H9 (cell line): ENCODE measurements at regions not wholly inside any gene's neighbourhood (a gene's known extent, or its start where the extent isn't known, plus 50 kb on each side); places are given as distances from the start of the nearest gene placed in this dataset.

Source experiments
- DNase-seq: peaks from one replicate; pipeline ENCODE4 v3.0.0-alpha.2; 2017
- H2AFZ ChIP-seq: one replicate; pipeline ENCODE4 v1.6.1; 2013; ENCODE audit warnings: mild to moderate bottlenecking, low read length, control low read depth, moderate library complexity
- H2AK5ac ChIP-seq: 2 replicates; pipeline ENCODE4 v1.6.1; 2013; ENCODE audit warnings: low read length, control low read depth, mixed read lengths; ENCODE audit not compliant: insufficient read length
- H2BK120ac ChIP-seq: one replicate; pipeline ENCODE4 v1.6.1; 2013; ENCODE audit warnings: low read depth, mild to moderate bottlenecking, low read length, control low read depth, inconsistent platforms; ENCODE audit not compliant: poor library complexity, severe bottlenecking
- H2BK12ac ChIP-seq: 2 replicates; pipeline ENCODE4 v1.6.1; 2013; ENCODE audit warnings: low read length, control low read depth, mixed read lengths, low read depth; ENCODE audit not compliant: insufficient read length
- H2BK15ac ChIP-seq: 2 replicates; pipeline ENCODE4 v1.6.1; 2013; ENCODE audit warnings: low read depth, low read length, control low read depth
- H2BK20ac ChIP-seq: one replicate; pipeline ENCODE4 v1.6.1; 2013; ENCODE audit warnings: low read depth, mild to moderate bottlenecking, low read length, control low read depth, inconsistent platforms; ENCODE audit not compliant: poor library complexity, severe bottlenecking
- H2BK5ac ChIP-seq: 2 replicates; pipeline ENCODE4 v1.6.1; 2013; ENCODE audit warnings: low read length, control low read depth, mixed read lengths; ENCODE audit not compliant: insufficient read length
- H3K14ac ChIP-seq: 2 replicates; pipeline ENCODE4 v1.6.1; 2013; ENCODE audit warnings: low read length, control low read depth; ENCODE audit not compliant: insufficient read depth
- H3K18ac ChIP-seq: 2 replicates; pipeline ENCODE4 v1.6.1; 2013; ENCODE audit warnings: low read depth, mild to moderate bottlenecking, mixed read lengths, low read length, control low read depth; ENCODE audit not compliant: insufficient read length
- H3K23ac ChIP-seq: 2 replicates; pipeline ENCODE4 v1.6.1; 2013; ENCODE audit warnings: low read length, control low read depth, mixed read lengths, low read depth; ENCODE audit not compliant: insufficient read length
- H3K23me2 ChIP-seq: 2 replicates; pipeline ENCODE4 v1.6.1; 2013; ENCODE audit warnings: low read depth, mild to moderate bottlenecking, mixed read lengths, low read length, control low read depth; ENCODE audit not compliant: insufficient read length, poor library complexity, severe bottlenecking
- H3K27ac ChIP-seq: 2 replicates; pipeline ENCODE4 v1.5.1; 2013; ENCODE audit warnings: low read length, control low read depth, mixed read lengths, low read depth; ENCODE audit not compliant: insufficient read length
- H3K27me3 ChIP-seq: 2 replicates; pipeline ENCODE4 v1.6.1; 2013; ENCODE audit warnings: low read length, control low read depth, inconsistent platforms; ENCODE audit not compliant: insufficient read depth
- H3K4ac ChIP-seq: 2 replicates; pipeline ENCODE4 v1.6.1; 2013; ENCODE audit warnings: low read depth, mild to moderate bottlenecking, control low read depth, inconsistent platforms, low read length, moderate library complexity
- H3K4me1 ChIP-seq: 2 replicates; pipeline ENCODE4 v1.6.1; 2013; ENCODE audit warnings: low read length, control low read depth, inconsistent platforms; ENCODE audit not compliant: insufficient read depth
- H3K4me2 ChIP-seq: 2 replicates; pipeline ENCODE4 v1.6.1; 2013; ENCODE audit warnings: low read length, control low read depth, mixed read lengths; ENCODE audit not compliant: insufficient read length, insufficient read depth
- H3K56ac ChIP-seq: 2 replicates; pipeline ENCODE4 v1.6.1; 2013; ENCODE audit warnings: low read depth, mild to moderate bottlenecking, mixed read lengths, low read length, control low read depth; ENCODE audit not compliant: insufficient read length
- H3K79me1 ChIP-seq: 2 replicates; pipeline ENCODE4 v1.6.1; 2013; ENCODE audit warnings: low read depth, mild to moderate bottlenecking, moderate library complexity, low read length, control low read depth, inconsistent platforms; ENCODE audit not compliant: insufficient read depth, poor library complexity, severe bottlenecking
- H3K79me2 ChIP-seq: 2 replicates; pipeline ENCODE4 v1.6.1; 2013; ENCODE audit warnings: low read length, control low read depth, inconsistent platforms; ENCODE audit not compliant: insufficient read depth
- H3K9ac ChIP-seq: 2 replicates; pipeline ENCODE4 v1.6.1; 2013; ENCODE audit warnings: low read length, control low read depth, mixed read lengths; ENCODE audit not compliant: insufficient read length; ENCODE audit errors: extremely low read depth
- H3K9me3 ChIP-seq: one replicate; pipeline ENCODE4 v1.6.1; 2013; ENCODE audit warnings: low read depth, low read length, inconsistent platforms; ENCODE audit not compliant: control insufficient read depth
- H3T11ph ChIP-seq: one replicate; pipeline ENCODE4 v1.6.1; 2013; ENCODE audit warnings: mild to moderate bottlenecking, low read length, control low read depth, inconsistent platforms
- H4K20me1 ChIP-seq: one replicate; pipeline ENCODE4 v1.6.1; 2013; ENCODE audit not compliant: control insufficient read depth, insufficient read length, insufficient read depth
- H4K5ac ChIP-seq: 2 replicates; pipeline ENCODE4 v1.6.1; 2013; ENCODE audit warnings: low read depth, mild to moderate bottlenecking, mixed read lengths, low read length, control low read depth; ENCODE audit not compliant: insufficient read length
- H4K8ac ChIP-seq: replicated peaks from 2 replicates; pipeline ENCODE4 v1.6.1; 2013; ENCODE audit warnings: low read length, control low read depth, mixed read lengths, low read depth; ENCODE audit not compliant: insufficient read length
- H4K91ac ChIP-seq: 2 replicates; pipeline ENCODE4 v1.6.1; 2013; ENCODE audit warnings: low read depth, mild to moderate bottlenecking, moderate library complexity, mixed read lengths, low read length, control low read depth; ENCODE audit not compliant: insufficient read length
- H3K27ac Mint-ChIP-seq, 3 experiments: 2 replicates in 2 of 3; 3 replicates in 1 of 3; pipeline ENCODE4 v1.8.0; 2020 to 2021; ENCODE audit warnings: mixed read lengths in 3 of 3, mild to moderate bottlenecking in 1 of 3, moderate library complexity in 1 of 3
- H3K27me3 Mint-ChIP-seq: 2 replicates; pipeline ENCODE4 v1.8.0; 2021; ENCODE audit warnings: low read depth, mild to moderate bottlenecking, moderate library complexity, mixed read lengths
- H3K36me3 Mint-ChIP-seq, 3 experiments: 2 replicates in 2 of 3; 3 replicates in 1 of 3; pipeline ENCODE4 v1.8.0; 2020 to 2021; ENCODE audit warnings: low read depth in 3 of 3, mixed read lengths in 3 of 3; ENCODE audit not compliant: insufficient read depth in 1 of 3
- H3K4me1 Mint-ChIP-seq, 2 experiments: 2 replicates each; pipeline ENCODE4 v1.8.0; 2020; ENCODE audit warnings: mixed read lengths in 2 of 2
- H3K4me3 Mint-ChIP-seq, 2 experiments: 2 replicates in 1 of 2; 3 replicates in 1 of 2; pipeline ENCODE4 v1.8.0; 2020 to 2021; ENCODE audit warnings: mild to moderate bottlenecking in 2 of 2, mixed read lengths in 2 of 2, moderate library complexity in 1 of 2
- H3K9me3 Mint-ChIP-seq, 2 experiments: 2 replicates in 1 of 2; 3 replicates in 1 of 2; pipeline ENCODE4 v1.8.0; 2020; ENCODE audit warnings: mild to moderate bottlenecking in 2 of 2, mixed read lengths in 2 of 2, moderate library complexity in 1 of 2
- WGBS: extraction: QIAGEN DNeasy Blood & Tissue Kit; methylation state at CpG from one replicate; pipeline ENCODE4 v1.1.7; 2013; ENCODE audit warnings: missing lambda C conversion rate, low lambda C conversion rate, mixed read lengths; ENCODE audit not compliant: insufficient read length; ENCODE audit errors: extremely low coverage; 5-methylcytosine and 5-hydroxymethylcytosine counted together
- TF ChIP-seq, protein P1 (sequence below): fragments of 200-600 bp; sonication (generic); conservative IDR thresholded peaks from 3 replicates; pipeline ENCODE4 v1.8.0; 2021; ENCODE audit warnings: antibody characterized with exemption, mild to moderate bottlenecking

DNA sequence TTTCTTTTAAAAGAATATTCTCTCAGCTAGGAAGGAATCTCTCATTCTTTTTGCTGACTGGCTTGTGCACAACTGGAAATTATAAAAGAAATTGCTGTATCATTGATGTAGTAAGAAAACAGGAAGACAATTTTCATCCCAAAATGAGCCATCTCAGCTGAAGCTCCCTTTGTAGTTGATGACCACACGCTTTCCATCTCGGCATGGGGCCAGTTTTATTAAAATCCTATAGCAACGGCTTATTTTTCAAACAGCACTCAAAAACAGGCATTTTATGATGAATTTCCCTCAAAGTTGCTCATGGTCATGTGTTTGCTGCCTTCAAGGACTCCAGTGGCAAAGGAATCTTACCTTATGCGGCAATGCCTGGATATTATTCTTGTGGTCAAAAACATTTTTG is 62.4 kb upstream of the GLIS3 start:
- H4K8ac ChIP-seq = no peak overlapping the region
- no peak for DNase-seq
- H3T11ph ChIP-seq = no peak overlapping the region
- no peak overlapping the region for H2BK5ac ChIP-seq
- no peak overlapping the region for H3K27ac ChIP-seq
- no peak overlapping the region for H2BK20ac ChIP-seq
- TF ChIP-seq, protein P1, sequence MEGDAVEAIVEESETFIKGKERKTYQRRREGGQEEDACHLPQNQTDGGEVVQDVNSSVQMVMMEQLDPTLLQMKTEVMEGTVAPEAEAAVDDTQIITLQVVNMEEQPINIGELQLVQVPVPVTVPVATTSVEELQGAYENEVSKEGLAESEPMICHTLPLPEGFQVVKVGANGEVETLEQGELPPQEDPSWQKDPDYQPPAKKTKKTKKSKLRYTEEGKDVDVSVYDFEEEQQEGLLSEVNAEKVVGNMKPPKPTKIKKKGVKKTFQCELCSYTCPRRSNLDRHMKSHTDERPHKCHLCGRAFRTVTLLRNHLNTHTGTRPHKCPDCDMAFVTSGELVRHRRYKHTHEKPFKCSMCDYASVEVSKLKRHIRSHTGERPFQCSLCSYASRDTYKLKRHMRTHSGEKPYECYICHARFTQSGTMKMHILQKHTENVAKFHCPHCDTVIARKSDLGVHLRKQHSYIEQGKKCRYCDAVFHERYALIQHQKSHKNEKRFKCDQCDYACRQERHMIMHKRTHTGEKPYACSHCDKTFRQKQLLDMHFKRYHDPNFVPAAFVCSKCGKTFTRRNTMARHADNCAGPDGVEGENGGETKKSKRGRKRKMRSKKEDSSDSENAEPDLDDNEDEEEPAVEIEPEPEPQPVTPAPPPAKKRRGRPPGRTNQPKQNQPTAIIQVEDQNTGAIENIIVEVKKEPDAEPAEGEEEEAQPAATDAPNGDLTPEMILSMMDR = no peak
- WGBS = no CpG with 5 or more reads among the region's 4 CpGs
- H3K36me3 Mint-ChIP-seq = no peaks in the 10 kb centered on the region; a peak in 2 of 7 replicates
- no peaks in the 10 kb centered on the region for H3K23me2 ChIP-seq
- H3K23ac ChIP-seq = no peak overlapping the region
- no peak overlapping the region for H3K9ac ChIP-seq
- no peaks in the 10 kb centered on the region for H3K79me1 ChIP-seq
- no peak overlapping the region for H3K4me3 Mint-ChIP-seq
- H3K27ac Mint-ChIP-seq = no peak overlapping the region
- H3K27me3 ChIP-seq = no peaks in the 10 kb centered on the region
- no peak overlapping the region for H2AK5ac ChIP-seq
- H3K79me2 ChIP-seq = no peaks in the 10 kb centered on the region
- H3K14ac ChIP-seq = no peak overlapping the region
- H4K91ac ChIP-seq = no peak overlapping the region
- peaks cover 2% of the 10 kb centered on the region in 2 experiments; a peak in 3 of 5 replicates for H3K9me3 Mint-ChIP-seq
- H4K20me1 ChIP-seq = no peaks in the 10 kb centered on the region
- no peak overlapping the region for H3K56ac ChIP-seq
- no peak overlapping the region for H2BK120ac ChIP-seq
- no peak overlapping the region for H4K5ac ChIP-seq
- 0 out of 4 replicates have a peak, but pooled peaks cover 0 to 2% of the 10 kb centered on the region in 2 experiments for H3K4me1 Mint-ChIP-seq
- no peaks in the 10 kb centered on the region for H3K27me3 Mint-ChIP-seq
- no peak overlapping the region for H3K4me2 ChIP-seq
- H2BK15ac ChIP-seq = no peak overlapping the region
- no peak overlapping the region for H2BK12ac ChIP-seq
- no peaks in the 10 kb centered on the region for H3K9me3 ChIP-seq
- H3K18ac ChIP-seq = no peak overlapping the region
- no peaks in the 10 kb centered on the region for H3K4me1 ChIP-seq
- H3K4ac ChIP-seq = no peak overlapping the region
- no peak overlapping the region for H2AFZ ChIP-seq
